HTR-8/SVneo (cell line): ENCODE measurements at regions not wholly inside any gene's neighbourhood (a gene's known extent, or its start where the extent isn't known, plus 50 kb on each side); places are given as distances from the start of the nearest gene placed in this dataset.

Experiments used
- DNase-seq: peaks from one replicate; pipeline ENCODE4 v3.0.0; 2011; ENCODE audit warnings: low spot score, mixed read lengths; ENCODE audit not compliant: insufficient read length
- FAIRE-seq: peaks from 2 replicates; lab custom pipeline; 2011; peaks lifted over from hg19 to GRCh38; lab: Jason Lieb, UNC

GRCh38 chr5:68378204-68378820 lies 162.8 kb downstream of the PIK3R1 start:
- no peak for FAIRE-seq

GRCh38 chr5:68379275-68380036 lies 163.9 kb downstream of the PIK3R1 start:
- FAIRE-seq, result no peak

More at GRCh38 chr5:68378204-68378820, 162.8 kb downstream of the PIK3R1 start:
- DNase-seq, result no peak

GRCh38 chr5:68380078-68380477 lies 164.5 kb downstream of the PIK3R1 start:
- FAIRE-seq, result no peak
- DNase-seq, result no peak

More at GRCh38 chr5:68379275-68380036, 163.9 kb downstream of the PIK3R1 start:
- no peak for DNase-seq

- FAIRE-seq, result no peak
Measured at GRCh38 chr5:68381060-68381459, 165.5 kb downstream of the PIK3R1 start.

DNA sequence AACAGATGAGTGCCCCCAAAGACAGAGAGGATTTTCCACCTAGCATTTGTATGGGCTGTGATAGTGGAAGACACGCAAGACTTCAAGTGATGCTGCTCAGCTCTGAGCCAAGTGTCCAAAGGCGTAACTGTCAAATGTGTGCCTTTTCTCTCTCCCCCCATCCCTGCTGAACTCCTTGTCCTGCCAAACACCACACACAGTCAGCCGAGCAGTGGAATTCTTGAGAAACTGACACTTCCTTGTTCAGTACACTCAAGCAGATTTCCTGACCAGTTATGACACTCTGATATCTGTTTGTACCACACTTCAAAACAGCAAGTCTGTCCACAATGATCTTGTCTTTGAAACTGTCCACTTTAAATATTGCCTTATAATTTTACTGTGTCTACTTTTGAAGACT lies 166.4 kb downstream of the PIK3R1 start:
- DNase-seq, result no peak

More at GRCh38 chr5:68381060-68381459, 165.5 kb downstream of the PIK3R1 start:
- DNase-seq, result no peak

DNA sequence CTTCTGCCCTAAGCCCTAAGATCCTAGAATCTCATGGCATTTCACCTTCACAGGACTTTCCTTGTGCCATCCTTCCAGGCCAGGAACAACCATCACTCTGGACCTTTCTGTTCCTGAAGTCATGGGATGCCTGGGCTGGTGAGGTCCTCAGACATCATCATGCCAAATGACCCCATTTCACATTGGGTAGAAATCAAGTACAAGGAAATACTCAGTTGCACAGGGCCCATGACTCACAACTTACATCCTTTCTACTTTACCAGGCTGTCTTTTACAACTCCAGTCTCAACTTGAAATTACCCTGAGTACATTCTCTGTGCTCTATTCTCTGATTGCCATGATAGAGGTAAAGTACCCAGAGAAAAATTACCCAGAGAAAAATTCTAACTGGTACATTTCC lies 167.1 kb downstream of the PIK3R1 start:
- DNase-seq (no peak), FAIRE-seq (no peak)

More for the DNA sequence above, 166.4 kb downstream of the PIK3R1 start:
- FAIRE-seq, result no peak

DNA sequence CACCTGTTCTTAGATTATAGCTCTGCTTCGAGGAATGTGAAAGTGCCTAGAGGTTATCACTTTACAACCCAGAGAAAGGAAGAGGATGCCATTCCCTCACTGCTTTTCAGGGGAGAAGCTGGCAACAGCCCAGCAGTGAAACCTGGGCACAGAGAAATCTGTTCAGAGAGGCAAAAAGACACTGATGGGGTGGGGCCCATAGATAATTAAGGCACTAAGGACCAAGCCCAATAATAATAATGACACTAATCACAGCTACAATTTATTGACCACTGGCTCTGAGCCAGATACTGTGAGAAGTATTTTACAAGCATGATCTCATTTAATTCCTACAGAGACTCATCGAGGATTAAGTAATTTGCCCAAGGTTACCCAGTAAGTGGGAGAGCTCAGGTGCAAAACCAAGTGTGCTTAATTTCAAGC lies 168.3 kb downstream of the PIK3R1 start:
- FAIRE-seq (no peak), DNase-seq (no peak)

- no peak for FAIRE-seq
- no peak for DNase-seq
Measured at GRCh38 chr5:68384936-68385594, 169.5 kb downstream of the PIK3R1 start.

GRCh38 chr5:68385936-68386335 lies 170.4 kb downstream of the PIK3R1 start:
- no peak for FAIRE-seq

DNA sequence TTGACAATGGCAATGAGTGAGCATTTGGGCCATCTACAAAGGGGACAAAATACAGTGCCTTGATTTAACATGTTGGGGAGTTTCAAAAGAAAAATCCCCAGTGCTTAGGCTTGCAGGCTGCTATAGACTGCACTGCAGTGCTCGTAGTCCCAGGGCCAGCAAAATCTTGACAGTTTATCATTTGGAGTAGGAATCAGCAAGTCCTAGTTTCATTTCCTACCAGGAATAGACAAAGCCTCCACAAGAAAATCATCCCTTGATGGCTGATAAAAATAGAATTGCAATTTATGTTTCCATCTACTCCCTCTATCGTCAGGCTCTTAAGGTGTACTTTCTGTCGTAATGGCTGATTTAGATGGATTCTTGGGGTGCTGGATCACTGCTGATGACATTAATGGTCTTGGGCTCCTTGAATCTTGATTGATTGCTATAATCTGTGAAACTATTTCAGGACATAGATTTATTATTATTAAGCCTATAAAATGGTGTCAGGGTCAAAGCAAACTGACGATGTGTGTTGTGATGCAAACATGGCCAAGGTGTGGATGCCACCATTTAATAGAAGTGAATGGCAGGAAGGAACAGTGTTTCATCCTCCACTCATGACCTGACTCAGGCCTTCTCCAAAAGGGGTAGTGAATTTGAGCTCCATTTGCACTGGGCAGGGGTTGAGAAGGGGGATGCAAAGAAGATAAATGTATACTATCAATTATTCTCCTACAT lies 171.7 kb downstream of the PIK3R1 start:
- no peak for FAIRE-seq
- no peak for DNase-seq

More at GRCh38 chr5:68385936-68386335, 170.4 kb downstream of the PIK3R1 start:
- DNase-seq, result no peak

- FAIRE-seq (no peak), DNase-seq (no peak)
Measured at GRCh38 chr5:68389618-68390017, 174.1 kb downstream of the PIK3R1 start.

- no peak for FAIRE-seq
- DNase-seq, result no peak
Measured at GRCh38 chr5:68392617-68393016, 177.1 kb downstream of the PIK3R1 start.

DNA sequence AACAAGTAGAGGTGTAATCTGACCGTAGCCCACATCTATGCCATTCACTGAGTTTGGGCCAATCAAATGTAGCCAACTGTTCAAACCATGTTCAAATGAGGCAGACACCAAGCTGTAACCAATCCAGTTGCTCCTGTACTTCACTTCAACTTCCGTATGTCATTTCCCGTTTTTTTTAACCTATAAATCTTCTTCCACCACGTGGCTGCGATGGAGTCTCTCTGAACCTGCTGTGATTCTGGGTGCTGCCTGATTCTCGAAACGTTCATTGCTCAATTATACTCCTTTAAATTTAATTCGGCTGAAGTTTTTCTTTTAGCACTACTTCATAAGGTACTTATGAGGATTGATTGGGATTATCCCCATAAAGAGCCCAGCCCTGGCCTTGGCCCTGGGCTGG lies 179.7 kb downstream of the PIK3R1 start:
- DNase-seq (no peak), FAIRE-seq (no peak)

- DNase-seq, result no peak
- no peak for FAIRE-seq
Measured at GRCh38 chr5:68395926-68396511, 180.5 kb downstream of the PIK3R1 start.

DNA sequence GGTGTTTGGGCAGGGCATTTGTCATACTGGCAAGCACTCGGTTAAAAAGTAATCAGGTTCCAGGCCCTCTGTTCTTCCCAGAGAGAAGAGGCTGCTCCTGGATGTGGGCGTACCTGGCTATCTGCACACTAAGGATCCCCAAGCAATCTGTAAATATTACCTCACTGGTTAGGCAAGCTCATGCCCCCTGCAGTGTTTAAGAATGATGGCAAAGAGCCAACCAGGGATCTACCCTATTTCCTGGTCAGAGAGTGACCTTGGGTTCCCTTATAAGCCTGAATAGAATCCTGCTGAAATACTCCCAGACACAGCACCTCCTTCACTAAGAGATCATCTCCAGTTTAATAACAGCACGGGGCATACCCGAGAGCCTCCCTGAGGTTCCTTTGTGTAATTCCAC lies 181.2 kb downstream of the PIK3R1 start:
- no peak for DNase-seq
- no peak for FAIRE-seq

GRCh38 chr5:68398146-68398812 lies 182.7 kb downstream of the PIK3R1 start:
- FAIRE-seq (no peak), DNase-seq (no peak)

DNA sequence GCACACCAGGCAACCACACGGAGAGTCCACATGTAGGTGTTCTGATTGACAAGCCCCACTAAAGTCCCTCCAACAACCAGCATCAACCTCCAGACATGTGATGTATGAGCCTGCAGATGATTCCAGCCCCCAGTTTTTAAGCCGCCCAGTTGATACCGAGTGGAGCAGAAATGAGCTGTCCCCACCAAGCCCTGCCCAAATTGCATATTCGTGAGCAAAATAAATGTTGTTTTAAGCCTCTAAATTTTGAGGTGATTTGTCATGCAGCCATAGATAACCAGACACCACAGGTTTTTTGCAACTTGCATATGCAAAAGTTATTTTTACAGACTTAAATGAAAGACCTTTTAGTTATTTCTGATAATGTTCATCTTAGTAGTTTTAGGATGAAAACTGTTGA lies 187.7 kb downstream of the PIK3R1 start:
- DNase-seq, result no peak
- FAIRE-seq, result no peak

DNA sequence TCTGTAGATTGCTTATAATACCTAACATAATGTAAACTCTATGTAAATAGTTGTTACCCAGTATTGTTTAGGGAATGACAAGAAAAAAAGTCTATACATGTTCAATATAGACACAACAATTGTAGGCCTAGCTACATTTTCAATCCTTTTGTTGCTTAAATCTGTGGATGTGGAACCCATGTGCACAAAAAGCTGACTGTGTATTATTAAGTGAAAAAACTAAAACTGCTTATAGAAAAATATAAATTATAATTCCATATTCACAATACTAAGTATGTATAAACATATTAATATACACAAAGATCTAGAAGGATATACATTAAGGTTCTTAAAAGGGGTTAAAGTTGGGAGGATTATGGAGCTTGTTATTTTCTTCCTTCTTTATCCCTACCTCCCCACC lies 188.7 kb downstream of the PIK3R1 start:
- FAIRE-seq, result no peak
- DNase-seq, result no peak

- no peak for FAIRE-seq
Measured at GRCh38 chr5:68405026-68405684, 189.6 kb downstream of the PIK3R1 start.

More at GRCh38 chr5:68405026-68405684, 189.6 kb downstream of the PIK3R1 start:
- peak; percentile 20 for DNase-seq
